WI38 (cell line): ENCODE measurements at regions not wholly inside any gene's neighbourhood (a gene's known extent, or its start where the extent isn't known, plus 50 kb on each side); places are given as distances from the start of the nearest gene placed in this dataset.

Experiments used
- H3K4me3 ChIP-seq: 2 replicates; pipeline ENCODE4 v1.5.1; 2011; ENCODE audit warnings: low read depth, mild to moderate bottlenecking, control low read depth, low read length
- CTCF ChIP-seq: IDR thresholded peaks from 2 replicates; pipeline ENCODE4 v1.5.1; 2012; ENCODE audit warnings: low read depth, mild to moderate bottlenecking, control low read depth, low read length

GRCh38 chr1:170369000-170369399 is 163.0 kb upstream of the GORAB start:
- TF ChIP-seq CTCF = no peak
- no peak overlapping the region for H3K4me3 ChIP-seq

GRCh38 chr1:170369417-170369816 is 162.5 kb upstream of the GORAB start:
- H3K4me3 ChIP-seq = no peak overlapping the region
- no peak for TF ChIP-seq CTCF

- no peak overlapping the region for H3K4me3 ChIP-seq
- TF ChIP-seq CTCF = no peak
Observed at GRCh38 chr1:170370087-170370486, 161.9 kb upstream of the GORAB start.

GRCh38 chr1:170375082-170375723 is 156.8 kb upstream of the GORAB start:
- no peak for TF ChIP-seq CTCF
- no peak overlapping the region for H3K4me3 ChIP-seq

- TF ChIP-seq CTCF = no peak
- no peak overlapping the region for H3K4me3 ChIP-seq
Observed at GRCh38 chr1:170376801-170377385, 155.1 kb upstream of the GORAB start.

GRCh38 chr1:170377440-170377839 is 154.5 kb upstream of the GORAB start:
- TF ChIP-seq CTCF = no peak
- H3K4me3 ChIP-seq = no peak overlapping the region

- no peak overlapping the region for H3K4me3 ChIP-seq
- TF ChIP-seq CTCF = no peak
Observed at GRCh38 chr1:170377896-170378634, 153.9 kb upstream of the GORAB start.
